ENCODE measurements at regions not wholly inside any gene's neighbourhood (a gene's known extent, or its start where the extent isn't known, plus 50 kb on each side); places are given as distances from the start of the nearest gene placed in this dataset.

DNA sequence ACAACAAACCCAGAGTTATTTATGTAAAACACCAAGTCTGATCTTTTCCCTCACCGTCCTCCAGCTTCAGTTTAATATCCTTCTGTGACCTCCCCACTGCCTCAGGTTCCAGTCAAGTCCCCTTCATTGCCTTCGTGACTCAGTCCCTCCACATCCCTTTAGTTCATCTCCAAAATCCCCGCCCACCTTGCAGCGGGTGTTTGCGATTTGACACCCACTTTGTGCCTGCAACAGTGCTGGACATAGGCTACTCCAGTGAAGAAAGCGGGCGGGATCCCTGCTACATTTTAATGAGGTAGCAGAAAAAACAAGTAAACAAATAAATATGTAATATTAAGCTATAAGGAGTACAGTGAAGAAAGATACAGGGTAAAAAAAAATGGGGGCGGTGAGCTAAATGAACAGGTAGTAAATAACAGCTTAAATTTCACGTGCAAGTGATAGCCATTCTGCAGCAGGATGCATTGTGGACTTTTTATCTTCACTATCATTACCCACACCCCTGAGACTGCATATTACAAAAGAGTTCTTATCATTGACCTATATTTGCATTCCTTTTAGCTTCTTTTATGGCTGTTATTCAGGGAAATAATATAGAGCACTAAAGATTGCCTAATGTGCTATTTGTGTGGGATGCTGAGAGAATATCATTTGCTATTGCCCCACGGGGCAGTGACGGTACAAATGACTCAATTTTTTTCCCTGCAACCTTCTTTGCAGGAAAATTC, 222.8 kb upstream of the NUDT4 start:
- DNase-seq (ENCODE audit: low spot score), result no peak

DNA sequence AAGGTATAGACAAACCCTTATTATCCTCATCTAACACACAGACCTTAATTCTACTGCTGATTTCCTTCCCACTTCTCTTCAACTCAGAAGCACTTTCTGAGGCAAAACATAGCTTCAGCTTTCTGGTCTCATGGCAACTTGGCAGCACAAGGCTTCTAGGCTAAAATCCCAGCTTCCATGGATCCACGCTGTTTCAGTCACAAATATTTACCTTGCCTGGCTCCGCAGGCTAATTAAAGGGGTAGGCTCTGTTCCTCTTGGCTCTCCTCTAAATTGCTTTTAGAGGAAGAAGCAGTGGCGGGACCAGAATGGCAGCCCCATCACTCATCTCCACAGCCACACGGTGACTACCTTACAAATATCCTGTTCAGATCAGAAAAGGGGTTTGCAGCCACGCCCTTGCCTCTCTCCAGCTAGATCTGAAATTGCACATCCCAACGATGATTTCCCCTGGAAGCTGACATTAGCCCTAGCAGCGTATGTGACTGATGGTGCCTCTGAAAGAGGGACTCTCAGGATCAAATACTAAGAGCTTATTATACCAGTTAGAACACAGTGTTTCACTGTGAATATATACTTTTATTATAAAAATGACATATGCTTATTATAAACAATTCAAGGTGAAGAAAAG, 221.5 kb upstream of the NUDT4 start:
- DNase-seq (ENCODE audit: low spot score), result no peak

DNA sequence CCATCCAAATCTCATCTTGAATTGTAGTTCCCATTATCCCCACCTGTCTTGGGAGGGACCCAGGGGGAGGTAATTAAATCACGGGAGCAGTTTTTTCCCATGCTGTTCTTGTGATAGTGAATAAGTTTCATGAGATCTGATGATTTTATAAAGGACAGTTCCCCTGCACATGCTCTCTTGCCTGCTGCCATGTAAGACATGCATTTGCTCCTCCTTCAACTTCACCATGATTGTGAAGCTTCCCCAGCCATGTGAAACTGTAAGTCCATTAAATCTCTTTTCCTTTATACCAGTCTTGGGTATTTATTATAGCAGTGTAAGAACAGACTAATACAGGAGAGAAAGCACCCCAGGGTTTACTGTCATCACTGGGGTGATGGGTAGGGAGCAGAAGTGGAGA, 220.4 kb upstream of the NUDT4 start:
- no peak for DNase-seq (ENCODE audit: low spot score)

DNA sequence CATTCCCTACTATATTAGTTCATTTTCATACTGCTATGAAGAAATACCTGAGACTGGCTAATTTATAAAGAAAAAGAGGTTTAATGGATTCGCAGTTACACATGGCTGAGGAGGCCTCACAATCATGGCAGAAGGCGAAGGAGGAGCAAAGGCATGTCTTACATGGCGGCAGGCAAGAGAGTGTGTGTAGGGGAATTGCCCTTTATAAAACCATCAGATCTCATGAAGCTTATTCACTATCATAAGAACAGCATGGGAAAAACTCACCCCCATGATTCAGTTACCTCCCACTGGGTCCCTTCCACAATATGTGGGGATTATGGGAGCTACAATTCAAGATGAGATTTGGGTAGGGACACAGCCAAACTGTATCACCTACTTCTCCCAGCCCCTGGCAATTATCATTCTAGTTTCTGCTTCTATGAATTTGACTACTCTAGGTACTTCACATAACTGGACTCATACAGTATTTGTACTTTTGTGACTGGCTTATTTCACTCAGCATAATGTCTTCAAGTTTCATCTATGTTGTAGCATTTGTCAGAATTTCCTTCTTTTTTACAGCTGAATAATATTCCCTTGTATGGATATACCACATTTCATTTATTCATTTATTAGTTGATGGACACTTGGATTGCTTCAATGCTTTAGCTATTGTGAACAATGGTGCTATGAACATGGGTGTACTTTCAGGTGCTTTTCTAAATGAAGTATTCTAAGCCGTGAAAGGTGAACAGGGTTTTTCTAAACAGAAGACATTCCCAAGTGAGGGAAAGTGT, 219.5 kb upstream of the NUDT4 start:
- no peak for DNase-seq (ENCODE audit: low spot score)

DNA sequence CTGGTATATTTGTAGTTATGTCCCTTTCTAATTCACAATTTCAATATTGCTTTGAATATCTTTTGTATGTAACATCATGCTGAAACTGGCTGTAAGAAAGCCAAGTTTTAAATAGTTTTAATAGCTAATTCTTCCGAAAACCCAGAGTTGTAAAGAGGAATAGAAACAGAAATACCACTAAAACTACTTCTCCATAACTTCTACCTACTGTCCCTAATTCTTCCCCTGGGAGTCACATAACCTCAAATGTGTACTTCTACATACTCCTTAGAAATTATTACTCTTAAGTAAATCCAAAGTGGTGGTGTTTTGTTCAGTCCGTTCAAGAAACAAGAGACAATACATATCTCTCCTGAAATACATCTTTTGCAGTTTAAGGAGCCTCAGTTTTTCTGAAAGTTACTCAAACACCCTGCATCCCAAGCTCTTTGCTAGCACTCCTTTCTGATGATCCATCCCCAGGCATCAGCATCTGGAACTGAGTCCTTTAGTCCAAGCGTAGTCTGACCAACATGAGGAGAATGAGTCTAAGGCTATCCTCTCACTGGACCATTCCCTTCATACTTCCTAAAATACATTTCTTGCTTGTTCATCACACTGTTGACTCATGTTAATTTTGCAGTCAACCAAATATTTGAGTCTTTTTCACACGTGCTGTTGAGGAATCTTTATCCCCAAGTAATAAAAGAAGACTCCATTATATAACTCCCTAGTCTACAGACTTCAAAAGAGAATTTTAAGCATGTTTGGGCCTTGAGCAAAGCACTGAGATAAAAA, 214.3 kb upstream of the NUDT4 start:
- peak; percentile 79 for DNase-seq (ENCODE audit: low spot score)

DNA sequence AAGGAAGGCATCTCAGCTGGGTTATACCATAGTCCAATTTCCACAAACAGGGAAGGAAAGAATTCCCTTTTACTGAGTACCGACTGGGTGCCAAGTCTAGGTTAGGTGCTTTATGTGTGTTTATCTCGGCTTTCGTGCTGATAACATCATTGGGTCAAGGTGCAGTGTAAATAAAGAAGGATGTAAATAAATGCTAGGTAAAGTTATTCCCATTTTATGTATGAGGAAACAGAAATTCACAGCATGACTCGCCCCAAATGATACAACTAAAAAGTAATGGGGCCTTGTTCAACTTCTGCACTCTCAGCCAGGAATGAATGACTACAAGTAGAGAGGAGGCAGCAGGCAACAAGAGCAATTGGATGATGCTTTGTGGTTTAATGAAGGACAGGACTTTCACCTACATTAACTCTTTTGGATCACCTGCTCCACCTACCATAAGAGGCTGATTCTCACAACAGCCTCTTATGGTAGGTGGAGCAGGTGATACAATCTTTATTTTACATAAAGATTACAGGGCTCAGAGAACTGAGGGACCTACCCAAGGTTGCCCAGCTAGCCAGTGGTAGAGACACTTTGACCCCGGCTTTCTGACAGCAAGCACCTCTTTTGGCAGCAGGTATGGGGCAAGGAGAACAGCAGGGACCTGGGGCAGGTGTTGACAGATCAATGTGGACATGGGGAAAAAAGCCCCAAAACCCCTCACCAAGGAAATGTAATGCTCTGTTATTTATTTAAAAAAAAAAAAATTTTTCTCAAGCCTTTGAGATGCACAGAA, 213.4 kb upstream of the NUDT4 start:
- DNase-seq (ENCODE audit: low spot score), result no peak

DNA sequence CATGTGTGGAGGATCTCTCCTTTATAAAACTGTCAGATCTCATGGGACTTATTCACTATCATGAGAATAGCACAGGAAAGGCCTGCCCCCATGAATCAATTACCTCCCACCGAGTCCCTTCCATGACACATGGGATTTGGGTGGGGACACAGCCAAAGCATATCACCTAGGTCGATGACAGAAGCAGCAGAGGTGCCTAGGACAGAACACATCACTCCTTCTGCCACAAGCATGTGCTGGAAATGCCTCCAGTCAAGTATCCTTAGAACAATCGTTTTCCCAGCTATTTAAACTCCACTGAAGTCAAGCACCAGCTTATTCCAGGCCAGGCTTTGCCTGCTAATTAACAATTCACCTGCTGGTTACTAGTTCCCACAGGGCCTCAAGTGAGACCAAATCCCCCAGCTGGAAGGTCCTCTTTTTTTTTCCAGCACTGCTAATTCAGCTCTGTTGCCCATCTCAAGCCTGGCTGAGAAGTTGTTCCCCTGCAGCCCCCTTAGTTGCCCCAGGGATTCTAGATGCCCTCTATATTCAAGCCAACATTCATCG, 212.3 kb upstream of the NUDT4 start:
- DNase-seq (ENCODE audit: low spot score), result no peak

DNA sequence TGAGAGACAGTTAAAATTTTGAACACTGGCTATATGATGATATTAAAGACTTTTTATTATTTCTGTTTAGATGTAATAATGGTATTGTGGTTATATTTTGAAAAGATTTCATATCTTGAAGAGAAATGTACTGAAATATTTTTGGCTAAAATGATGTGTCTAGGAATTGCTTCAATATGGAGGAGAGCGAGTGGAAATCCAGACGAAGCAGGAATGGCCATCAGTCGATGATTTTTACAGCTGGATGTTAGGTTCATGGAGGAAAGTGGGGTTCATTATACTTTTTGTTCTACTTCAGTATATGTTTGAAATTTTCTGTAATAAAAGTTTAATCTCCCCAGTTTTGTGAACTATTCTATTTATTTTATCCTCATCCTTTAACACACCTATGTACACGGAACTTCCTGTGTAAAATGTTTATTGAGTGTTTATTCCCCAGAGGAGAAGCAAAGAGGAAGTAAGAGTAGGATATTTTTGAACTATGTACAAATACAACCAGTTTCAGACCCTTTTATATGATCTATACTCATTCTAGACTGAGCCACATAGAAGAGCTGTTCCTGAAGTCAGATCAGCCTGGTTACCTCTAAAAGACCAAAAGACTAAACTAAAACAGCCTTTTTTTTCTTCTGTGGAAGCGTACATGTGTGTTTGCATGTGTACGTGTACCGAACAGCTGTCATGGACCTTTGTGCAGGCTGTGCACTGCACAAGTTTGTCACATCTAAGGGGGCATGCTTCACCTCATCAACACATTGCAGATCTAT, 211.0 kb upstream of the NUDT4 start:
- no peak for DNase-seq (ENCODE audit: low spot score)

DNA sequence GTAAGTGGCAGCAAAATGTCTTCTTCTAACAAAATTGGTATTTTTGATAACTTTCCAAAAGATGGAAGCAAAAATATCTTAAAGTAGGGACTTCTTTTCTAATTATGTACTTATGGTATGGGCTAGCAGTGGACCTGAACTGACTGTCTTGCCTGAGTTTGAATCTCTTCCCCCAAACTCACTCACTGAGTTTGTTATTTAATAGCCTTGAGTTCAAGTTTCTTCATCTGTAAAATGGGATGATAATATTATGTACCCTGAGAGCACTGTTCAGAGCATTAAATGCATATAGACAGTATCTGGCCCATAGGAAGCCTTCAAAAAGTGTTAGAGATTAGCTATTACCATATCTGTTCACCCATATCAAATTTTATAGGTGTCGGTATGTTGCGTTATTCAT, 210.4 kb upstream of the NUDT4 start:
- no peak for DNase-seq (ENCODE audit: low spot score)

DNA sequence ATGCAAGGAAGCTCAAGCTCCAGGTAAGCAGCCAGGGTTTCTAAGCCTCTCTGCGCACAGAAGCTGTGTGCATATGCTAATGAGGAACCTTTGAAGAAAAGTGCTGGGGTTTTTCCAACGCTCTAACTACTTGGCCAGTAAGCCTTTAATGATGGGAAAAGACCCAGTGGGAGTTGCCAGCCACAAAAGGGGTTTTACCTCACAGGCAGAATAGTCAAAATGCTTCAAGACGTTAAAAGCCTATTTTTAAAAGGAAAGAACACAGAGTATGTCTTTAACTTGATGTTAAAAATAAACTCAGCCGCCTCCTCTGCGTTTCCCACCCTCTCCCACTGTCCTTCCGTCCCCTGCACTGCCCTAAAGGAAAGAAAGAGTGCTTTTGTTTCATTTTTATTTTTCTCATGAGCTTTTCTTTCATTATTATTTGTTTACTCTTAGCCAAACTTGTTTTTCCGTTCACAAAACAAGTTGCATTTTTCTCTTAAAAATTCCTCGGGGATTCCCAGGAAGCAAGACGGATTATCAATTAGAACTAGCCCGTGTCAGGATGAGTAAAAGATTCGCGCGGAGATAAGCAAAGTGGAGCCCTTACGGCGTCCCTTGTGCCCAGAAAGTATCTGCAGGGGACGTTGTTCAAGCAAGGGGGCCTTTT, 209.8 kb upstream of the NUDT4 start:
- no peak for DNase-seq (ENCODE audit: low spot score)

DNA sequence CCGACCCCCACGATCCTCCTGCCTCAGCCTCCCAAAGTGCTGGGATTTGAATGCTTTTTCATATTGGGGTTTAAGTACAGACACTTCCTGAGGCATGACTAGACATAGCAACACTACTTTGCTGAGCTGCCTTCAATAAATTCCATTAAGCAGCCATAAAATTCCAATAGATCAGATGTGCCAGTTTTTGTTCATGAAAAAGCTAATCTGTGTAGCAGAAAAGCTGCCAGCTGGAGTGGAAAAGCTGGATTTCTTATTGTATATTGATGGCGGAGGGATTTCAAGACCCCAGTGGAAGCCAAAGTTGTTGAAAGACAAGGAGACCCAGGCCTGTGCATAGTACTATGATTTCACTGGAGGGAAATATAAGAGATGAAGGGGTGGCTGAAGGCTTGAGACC, 209.0 kb upstream of the NUDT4 start:
- no peak for DNase-seq (ENCODE audit: low spot score)

DNA sequence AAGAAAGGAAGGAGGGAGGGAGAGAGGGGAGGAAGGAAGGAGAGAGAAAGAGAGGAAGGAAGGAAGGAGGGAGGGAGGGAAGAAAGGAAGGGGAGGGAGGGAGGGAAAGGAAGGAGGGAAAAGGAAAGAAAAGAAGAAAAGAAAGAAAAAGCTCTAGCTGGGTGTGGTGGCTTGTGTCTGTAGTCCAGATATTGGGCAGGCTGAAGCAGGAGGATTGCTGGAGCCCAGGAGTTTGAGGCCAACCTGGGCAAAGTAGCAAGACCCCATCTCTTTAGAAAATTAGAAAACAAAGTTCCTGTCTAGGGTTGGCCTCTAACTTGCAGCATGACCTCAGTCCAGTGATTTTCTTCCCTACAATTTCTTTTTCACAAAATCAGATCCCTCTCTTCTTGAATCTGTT, 208.2 kb upstream of the NUDT4 start:
- no peak for DNase-seq (ENCODE audit: low spot score)

DNA sequence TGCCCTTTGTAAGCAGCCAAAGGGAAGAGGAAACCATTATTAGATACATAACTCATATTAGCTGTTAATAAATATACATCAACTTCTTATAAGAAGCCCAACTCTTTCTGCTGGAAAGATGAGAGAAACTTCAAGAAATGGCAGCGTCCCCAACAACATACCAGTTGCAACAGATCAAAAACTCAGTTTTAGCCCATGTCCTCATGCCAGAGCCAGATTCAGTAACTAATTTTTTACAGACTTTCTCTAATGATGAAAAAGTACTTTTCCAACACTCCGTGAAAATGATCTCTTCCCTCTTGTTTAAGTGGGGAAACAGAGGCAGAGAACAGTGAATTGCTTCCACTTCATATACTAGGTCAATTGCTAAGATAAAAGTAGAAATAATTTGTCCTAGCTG, 206.8 kb upstream of the NUDT4 start:
- no peak for DNase-seq (ENCODE audit: low spot score)

DNA sequence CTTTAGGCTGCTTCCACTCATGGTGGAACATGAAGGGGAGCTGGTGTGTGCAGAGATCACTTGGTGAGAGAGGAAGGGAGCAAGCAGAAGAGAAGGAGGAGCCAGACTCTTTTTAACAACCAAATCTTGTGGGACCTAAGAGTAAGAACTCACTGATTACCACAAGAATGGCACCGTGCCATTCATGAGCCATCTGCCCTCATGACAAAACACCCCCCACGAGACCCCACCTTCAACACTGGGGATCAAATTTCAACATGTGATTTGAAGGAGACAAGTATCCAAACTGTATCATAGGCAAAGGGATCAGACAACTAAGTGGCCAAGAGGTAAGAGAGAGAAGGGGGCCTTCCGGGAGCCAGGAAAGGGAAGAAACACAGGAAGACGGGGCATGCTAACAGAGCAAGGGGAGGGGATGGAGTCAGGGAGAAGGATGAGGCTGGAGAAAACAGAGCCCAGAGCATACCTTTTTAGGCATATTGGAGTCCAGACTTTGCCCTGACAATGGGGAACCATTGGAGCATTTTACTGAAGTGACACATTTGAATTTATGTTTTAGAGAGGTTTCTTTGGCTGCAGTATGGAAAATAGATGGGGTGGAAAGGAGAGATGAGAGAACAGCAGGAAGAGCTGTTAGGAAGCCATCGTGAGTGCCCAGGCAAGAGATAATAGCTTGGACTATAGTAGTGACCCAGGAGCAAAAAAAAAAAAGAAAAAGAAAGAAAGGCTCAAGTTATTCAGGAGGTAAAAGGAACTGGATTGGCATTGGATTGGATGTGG, 204.4 kb upstream of the NUDT4 start:
- DNase-seq (ENCODE audit: low spot score), result no peak

DNA sequence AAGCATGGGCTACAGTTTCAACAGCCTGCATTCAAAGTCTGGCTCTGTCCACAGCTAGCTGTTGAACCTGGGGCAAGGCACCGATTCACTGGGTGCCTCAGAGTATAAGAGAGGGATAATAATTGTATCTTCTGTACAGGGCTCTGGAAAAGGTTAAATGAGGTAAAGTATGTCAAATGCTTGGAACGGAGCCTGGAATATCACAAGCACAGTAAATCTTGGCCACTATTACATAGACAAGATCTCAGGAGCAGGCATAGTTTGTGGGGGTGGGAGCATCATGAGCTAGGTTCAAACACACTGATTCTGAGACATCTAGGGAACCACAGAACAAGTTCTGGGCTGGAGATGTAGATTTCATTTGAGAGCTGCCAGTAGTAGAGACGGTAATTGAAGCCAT, 203.7 kb upstream of the NUDT4 start:
- no peak for DNase-seq (ENCODE audit: low spot score)

DNA sequence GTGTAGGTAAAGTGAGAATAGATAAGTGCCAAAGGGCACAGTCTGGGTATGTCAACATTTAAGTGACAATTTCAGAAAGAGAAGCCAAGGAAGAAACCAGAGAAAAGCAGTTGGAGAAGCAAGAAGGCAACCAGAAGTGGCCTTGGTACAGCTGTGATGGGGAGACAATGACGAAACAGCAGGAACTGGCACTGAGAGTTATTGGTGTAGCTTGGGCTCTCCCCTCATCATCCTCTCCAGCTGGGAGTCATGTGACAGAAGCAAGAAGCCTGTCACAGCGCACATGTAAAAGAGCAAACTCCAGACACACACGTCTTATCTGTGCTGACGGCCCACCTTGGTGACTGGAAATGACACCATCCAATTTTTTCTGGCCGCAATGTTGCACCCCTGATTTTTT, 203.3 kb upstream of the NUDT4 start:
- DNase-seq (ENCODE audit: low spot score), result no peak

DNA sequence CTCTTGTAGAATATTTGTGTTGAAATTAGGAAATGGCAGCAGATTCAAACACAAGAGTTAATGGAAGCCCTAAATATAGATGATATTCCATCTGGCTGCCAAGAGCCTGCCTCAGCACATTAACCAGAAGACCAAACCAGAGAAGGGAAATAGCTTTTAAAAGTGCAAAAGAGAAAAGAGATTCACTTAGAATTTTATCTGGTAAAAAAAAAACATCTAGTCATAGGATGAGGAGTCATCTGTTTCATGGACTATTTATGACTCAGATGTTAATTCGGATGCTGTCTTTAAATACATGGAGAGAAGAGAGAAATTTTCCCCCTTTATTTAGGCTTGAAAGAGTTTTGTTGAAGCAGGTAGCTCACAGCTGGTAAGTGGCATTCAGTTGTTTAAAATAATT, 201.6 kb upstream of the NUDT4 start:
- DNase-seq (ENCODE audit: low spot score), result peak; percentile 46

DNA sequence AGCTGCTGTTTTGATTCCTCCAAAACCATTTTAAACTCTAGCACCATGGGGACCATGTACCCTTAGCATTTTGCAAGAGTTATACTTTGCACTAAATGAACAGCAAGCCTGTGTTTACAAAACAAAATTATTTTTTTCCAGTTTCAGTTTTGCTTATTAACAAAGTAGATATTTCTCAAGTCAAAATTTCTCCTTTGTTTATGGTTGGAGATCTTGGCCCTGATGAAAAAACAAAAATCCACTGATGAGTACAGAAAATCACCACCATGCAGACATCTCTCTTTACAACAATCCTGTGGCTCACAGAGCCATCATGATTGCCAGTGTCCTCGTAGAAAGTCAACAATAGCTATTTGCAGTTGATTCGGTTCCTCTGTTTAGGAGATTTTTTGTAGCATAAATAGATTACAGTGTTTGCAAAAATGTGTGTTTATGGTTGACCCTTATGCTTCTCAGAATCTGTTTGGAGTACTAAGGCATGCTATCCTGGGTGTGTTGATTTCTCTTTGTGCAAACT, 201.1 kb upstream of the NUDT4 start:
- no peak for DNase-seq (ENCODE audit: low spot score)
